ENCODE measurements at regions not wholly inside any gene's neighbourhood (a gene's known extent, or its start where the extent isn't known, plus 50 kb on each side); places are given as distances from the start of the nearest gene placed in this dataset.

DNA sequence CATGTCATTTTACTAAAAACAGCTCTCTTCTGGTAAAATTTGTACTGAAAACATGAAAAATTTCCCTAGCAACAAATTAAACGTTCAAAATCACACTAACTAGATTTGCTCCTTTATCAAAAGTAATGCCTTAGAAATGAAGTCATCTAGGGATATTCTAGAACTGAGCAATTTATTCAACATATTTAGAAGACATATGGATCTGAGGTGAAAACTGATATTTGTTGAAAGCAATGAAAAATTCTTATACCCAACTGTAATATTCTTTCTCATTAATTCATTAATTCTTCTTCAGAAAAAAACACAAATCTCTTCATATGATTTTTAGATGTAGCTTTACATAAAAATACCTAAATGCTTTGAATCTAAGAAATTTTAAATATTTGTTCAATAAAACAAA, 604.9 kb downstream of the NR2F1-AS1 start:
- no peaks in the 10 kb centered on the region for H3K27me3 ChIP-seq (ENCODE audit: insufficient read depth, poor library complexity, severe bottlenecking)
- H3K4me3 ChIP-seq (replicated peaks; ENCODE audit: insufficient read depth, low read length), result no peak overlapping the region
- DNase-seq (ENCODE audit: low read depth in 1 of 2, low spot score in 1 of 2), result no peak
- TF ChIP-seq, protein P1, sequence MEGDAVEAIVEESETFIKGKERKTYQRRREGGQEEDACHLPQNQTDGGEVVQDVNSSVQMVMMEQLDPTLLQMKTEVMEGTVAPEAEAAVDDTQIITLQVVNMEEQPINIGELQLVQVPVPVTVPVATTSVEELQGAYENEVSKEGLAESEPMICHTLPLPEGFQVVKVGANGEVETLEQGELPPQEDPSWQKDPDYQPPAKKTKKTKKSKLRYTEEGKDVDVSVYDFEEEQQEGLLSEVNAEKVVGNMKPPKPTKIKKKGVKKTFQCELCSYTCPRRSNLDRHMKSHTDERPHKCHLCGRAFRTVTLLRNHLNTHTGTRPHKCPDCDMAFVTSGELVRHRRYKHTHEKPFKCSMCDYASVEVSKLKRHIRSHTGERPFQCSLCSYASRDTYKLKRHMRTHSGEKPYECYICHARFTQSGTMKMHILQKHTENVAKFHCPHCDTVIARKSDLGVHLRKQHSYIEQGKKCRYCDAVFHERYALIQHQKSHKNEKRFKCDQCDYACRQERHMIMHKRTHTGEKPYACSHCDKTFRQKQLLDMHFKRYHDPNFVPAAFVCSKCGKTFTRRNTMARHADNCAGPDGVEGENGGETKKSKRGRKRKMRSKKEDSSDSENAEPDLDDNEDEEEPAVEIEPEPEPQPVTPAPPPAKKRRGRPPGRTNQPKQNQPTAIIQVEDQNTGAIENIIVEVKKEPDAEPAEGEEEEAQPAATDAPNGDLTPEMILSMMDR (IDR thresholded peaks at IDR 0.05; ENCODE audit: insufficient read depth, low read length), result no peak
- TF ChIP-seq, protein P2, sequence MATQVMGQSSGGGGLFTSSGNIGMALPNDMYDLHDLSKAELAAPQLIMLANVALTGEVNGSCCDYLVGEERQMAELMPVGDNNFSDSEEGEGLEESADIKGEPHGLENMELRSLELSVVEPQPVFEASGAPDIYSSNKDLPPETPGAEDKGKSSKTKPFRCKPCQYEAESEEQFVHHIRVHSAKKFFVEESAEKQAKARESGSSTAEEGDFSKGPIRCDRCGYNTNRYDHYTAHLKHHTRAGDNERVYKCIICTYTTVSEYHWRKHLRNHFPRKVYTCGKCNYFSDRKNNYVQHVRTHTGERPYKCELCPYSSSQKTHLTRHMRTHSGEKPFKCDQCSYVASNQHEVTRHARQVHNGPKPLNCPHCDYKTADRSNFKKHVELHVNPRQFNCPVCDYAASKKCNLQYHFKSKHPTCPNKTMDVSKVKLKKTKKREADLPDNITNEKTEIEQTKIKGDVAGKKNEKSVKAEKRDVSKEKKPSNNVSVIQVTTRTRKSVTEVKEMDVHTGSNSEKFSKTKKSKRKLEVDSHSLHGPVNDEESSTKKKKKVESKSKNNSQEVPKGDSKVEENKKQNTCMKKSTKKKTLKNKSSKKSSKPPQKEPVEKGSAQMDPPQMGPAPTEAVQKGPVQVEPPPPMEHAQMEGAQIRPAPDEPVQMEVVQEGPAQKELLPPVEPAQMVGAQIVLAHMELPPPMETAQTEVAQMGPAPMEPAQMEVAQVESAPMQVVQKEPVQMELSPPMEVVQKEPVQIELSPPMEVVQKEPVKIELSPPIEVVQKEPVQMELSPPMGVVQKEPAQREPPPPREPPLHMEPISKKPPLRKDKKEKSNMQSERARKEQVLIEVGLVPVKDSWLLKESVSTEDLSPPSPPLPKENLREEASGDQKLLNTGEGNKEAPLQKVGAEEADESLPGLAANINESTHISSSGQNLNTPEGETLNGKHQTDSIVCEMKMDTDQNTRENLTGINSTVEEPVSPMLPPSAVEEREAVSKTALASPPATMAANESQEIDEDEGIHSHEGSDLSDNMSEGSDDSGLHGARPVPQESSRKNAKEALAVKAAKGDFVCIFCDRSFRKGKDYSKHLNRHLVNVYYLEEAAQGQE (IDR thresholded peaks at IDR 0.05; ENCODE audit: insufficient replicate concordance, low read depth), result no peak
- TF ChIP-seq POLR2AphosphoS5 (IDR thresholded peaks at IDR 0.05; ENCODE audit: low read depth) (no peak), SPI1 (IDR thresholded peaks at IDR 0.05; ENCODE audit: borderline replicate concordance, low read depth) (no peak), GABPA (IDR thresholded peaks at IDR 0.05; ENCODE audit: low read depth) (no peak)
- H3K27ac ChIP-seq (replicated peaks), result no peak overlapping the region

DNA sequence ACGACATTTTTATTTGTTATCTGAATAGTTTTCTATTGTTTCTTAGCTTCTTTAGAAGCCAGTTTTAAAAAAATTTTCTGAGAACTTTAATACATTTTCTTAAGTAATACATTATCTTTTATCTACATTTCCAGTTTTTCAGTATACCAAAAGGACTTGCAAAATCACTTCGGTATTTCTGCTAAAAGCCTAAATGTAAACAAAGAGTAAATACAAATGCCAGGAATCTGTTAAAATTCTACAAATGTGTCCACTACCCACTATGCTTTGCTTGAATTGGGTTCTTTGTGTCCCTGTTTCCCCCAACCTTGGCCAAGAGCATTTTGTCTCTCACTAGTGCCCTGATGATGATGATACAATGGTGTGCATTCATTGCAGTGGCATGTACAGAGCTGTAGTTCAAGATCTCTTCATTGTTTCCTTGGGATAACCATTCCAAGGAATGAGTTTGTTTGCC, 611.2 kb downstream of the NR2F1-AS1 start:
- no peak overlapping the region for H3K27ac ChIP-seq (replicated peaks)
- no peak overlapping the region for H3K4me3 ChIP-seq (replicated peaks; ENCODE audit: insufficient read depth, low read length)
- DNase-seq (ENCODE audit: low read depth in 1 of 2, low spot score in 1 of 2), result no peak
- no peaks in the 10 kb centered on the region for H3K27me3 ChIP-seq (ENCODE audit: insufficient read depth, poor library complexity, severe bottlenecking)
- TF ChIP-seq, protein P2 (IDR thresholded peaks at IDR 0.05; ENCODE audit: insufficient replicate concordance, low read depth), result no peak
- TF ChIP-seq, protein P1 (IDR thresholded peaks at IDR 0.05; ENCODE audit: insufficient read depth, low read length), result no peak
- no peak for TF ChIP-seq GABPA (IDR thresholded peaks at IDR 0.05; ENCODE audit: low read depth)
- no peak for TF ChIP-seq SPI1 (IDR thresholded peaks at IDR 0.05; ENCODE audit: borderline replicate concordance, low read depth)
- TF ChIP-seq POLR2AphosphoS5 (IDR thresholded peaks at IDR 0.05; ENCODE audit: low read depth), result no peak

DNA sequence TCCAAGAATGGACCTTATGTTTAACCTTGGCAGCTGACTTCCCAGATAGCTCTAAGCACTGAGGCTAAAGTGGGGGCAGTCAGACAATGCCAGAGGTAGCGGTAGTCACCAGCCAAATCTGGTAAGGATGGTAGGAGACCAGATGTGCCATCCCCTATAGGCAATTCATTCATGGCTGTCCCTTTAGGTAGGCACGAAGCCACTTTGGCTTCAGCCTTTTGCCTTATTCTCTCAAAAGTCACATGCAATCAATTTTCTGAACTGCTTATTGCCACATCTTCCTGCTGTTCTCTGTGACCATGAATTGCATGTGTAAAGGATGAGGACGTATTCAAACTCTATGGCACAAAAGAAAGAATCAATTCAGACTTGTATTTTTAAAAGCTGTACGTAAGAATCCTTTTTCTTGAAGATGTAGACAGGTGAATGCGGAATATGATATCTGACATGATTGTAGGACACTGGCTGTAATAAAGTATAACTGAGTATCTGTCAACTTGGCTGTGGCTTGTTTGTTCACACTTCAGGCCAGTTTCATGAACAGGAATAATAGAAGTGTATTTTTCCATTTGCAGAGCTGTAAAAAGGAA, 611.7 kb downstream of the NR2F1-AS1 start:
- DNase-seq (ENCODE audit: low read depth in 1 of 2, low spot score in 1 of 2), result no peak
- Histone ChIP-seq H3K27ac (replicated peaks) (no peak overlapping the region), H3K27me3 (ENCODE audit: insufficient read depth, poor library complexity, severe bottlenecking) (no peaks in the 10 kb centered on the region), H3K4me3 (replicated peaks; ENCODE audit: insufficient read depth, low read length) (no peak overlapping the region)
- no peak for TF ChIP-seq POLR2AphosphoS5 (IDR thresholded peaks at IDR 0.05; ENCODE audit: low read depth)

DNA sequence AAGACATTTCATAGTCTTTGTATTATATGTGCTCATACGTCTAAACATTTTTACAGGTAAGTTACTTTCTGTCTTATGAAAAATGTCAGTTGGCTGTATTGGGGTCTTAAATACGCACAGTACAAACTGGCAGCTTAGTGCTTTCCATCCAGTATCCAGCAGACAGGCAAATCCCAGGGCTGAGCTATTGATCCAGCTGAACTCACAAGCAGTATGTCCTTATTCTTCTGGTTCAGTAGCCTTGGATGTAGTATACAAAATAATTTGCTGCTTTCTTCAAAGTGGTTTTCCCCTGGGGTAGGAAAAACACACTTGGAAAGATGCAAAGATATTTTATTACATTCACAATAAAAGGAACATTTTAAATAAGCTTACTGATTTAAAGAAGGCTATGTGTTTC, 617.2 kb downstream of the NR2F1-AS1 start:
- no peaks in the 10 kb centered on the region for H3K27me3 ChIP-seq (ENCODE audit: insufficient read depth, poor library complexity, severe bottlenecking)
- no peak overlapping the region for H3K27ac ChIP-seq (replicated peaks)
- TF ChIP-seq POLR2AphosphoS5 (IDR thresholded peaks at IDR 0.05; ENCODE audit: low read depth) (no peak), SPI1 (IDR thresholded peaks at IDR 0.05; ENCODE audit: borderline replicate concordance, low read depth) (no peak), GABPA (IDR thresholded peaks at IDR 0.05; ENCODE audit: low read depth) (no peak)
- TF ChIP-seq, protein P2 (IDR thresholded peaks at IDR 0.05; ENCODE audit: insufficient replicate concordance, low read depth), result no peak
- TF ChIP-seq, protein P1 (IDR thresholded peaks at IDR 0.05; ENCODE audit: insufficient read depth, low read length), result no peak
- no peak for DNase-seq (ENCODE audit: low read depth in 1 of 2, low spot score in 1 of 2)
- no peak overlapping the region for H3K4me3 ChIP-seq (replicated peaks; ENCODE audit: insufficient read depth, low read length)

Data from HL-60 (cell line).